B cell (primary cell): ENCODE measurements at regions not wholly inside any gene's neighbourhood (a gene's known extent, or its start where the extent isn't known, plus 50 kb on each side); places are given as distances from the start of the nearest gene placed in this dataset.

Source experiments
- EZH2 ChIP-seq: IDR thresholded peaks from 2 replicates; pipeline ENCODE4 v1.6.1; 2012; ENCODE audit warnings: borderline replicate concordance, low read depth, mild to moderate bottlenecking, moderate library complexity, low read length; ENCODE audit not compliant: insufficient read depth, poor library complexity, severe bottlenecking
- TF ChIP-seq, protein P1 (sequence below): fragments of 200-600 bp; IDR thresholded peaks from one replicate; pipeline ENCODE4 v1.8.0; 2022; ENCODE audit warnings: antibody characterized with exemption, mild to moderate bottlenecking

DNA sequence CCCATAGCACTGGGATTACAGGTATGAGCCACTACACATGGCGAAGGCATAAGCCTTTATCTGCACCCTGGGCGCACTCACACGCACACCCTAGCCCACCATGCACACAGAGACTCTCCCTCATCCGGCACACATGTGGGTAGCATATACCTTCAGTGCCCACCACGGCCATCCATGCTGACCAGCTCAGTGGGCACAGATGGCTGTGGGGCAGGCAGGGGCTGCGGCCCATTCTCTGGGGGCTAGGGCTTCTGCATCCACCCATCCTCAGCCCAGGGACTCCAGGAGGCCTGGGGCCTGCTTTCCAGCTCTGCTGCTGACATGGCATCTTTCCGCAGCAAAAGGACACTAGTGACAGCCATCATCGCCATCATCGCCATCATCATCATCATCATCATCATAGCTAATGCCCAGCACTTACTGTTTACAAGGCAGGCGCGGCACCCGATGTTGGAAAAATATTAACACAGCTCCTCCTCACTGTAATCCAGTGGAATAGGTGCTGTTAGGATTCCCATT, 111.2 kb downstream of the NCOR2 start:
- TF ChIP-seq, protein P1, sequence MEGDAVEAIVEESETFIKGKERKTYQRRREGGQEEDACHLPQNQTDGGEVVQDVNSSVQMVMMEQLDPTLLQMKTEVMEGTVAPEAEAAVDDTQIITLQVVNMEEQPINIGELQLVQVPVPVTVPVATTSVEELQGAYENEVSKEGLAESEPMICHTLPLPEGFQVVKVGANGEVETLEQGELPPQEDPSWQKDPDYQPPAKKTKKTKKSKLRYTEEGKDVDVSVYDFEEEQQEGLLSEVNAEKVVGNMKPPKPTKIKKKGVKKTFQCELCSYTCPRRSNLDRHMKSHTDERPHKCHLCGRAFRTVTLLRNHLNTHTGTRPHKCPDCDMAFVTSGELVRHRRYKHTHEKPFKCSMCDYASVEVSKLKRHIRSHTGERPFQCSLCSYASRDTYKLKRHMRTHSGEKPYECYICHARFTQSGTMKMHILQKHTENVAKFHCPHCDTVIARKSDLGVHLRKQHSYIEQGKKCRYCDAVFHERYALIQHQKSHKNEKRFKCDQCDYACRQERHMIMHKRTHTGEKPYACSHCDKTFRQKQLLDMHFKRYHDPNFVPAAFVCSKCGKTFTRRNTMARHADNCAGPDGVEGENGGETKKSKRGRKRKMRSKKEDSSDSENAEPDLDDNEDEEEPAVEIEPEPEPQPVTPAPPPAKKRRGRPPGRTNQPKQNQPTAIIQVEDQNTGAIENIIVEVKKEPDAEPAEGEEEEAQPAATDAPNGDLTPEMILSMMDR = no peak
- TF ChIP-seq EZH2 = no peak
